ENCODE measurements at regions not wholly inside any gene's neighbourhood (a gene's known extent, or its start where the extent isn't known, plus 50 kb on each side); places are given as distances from the start of the nearest gene placed in this dataset.

GRCh38 chr9:106376689-106377088 lies 486.3 kb upstream of the ZNF462 start:
- TF ChIP-seq CTCF (IDR thresholded peaks at IDR 0.05; ENCODE audit: low read depth, low read length) (no peak), POLR2A (IDR thresholded peaks at IDR 0.05; ENCODE audit: extremely low read depth, insufficient read length) (no peak)

All from NB4 (cell line).